ENCODE measurements at regions not wholly inside any gene's neighbourhood (a gene's known extent, or its start where the extent isn't known, plus 50 kb on each side); places are given as distances from the start of the nearest gene placed in this dataset.

GRCh38 chr12:17954788-17955187 is 135.2 kb downstream of the RERGL start:
- Histone ChIP-seq H3K27ac (ENCODE audit: low read length) (no peak overlapping the region), H3K4me3 (ENCODE audit: low read length) (no peak overlapping the region), H3K9me2 (replicated peaks; ENCODE audit: insufficient read depth, low read length) (no peaks in the 10 kb centered on the region), H3K4me2 (ENCODE audit: low read depth, low read length, poor library complexity, severe bottlenecking) (no peak overlapping the region), H4K20me1 (ENCODE audit: insufficient read depth, low read depth, low read length) (no peaks in the 10 kb centered on the region), H3K79me2 (ENCODE audit: low read length) (no peaks in the 10 kb centered on the region), H3K9ac (ENCODE audit: low read length) (no peak overlapping the region), H2AFZ (ENCODE audit: low read length) (no peak overlapping the region), H3K36me3 (ENCODE audit: insufficient read depth, low read length) (no peaks in the 10 kb centered on the region), H3K27me3 (ENCODE audit: low read length) (no peaks in the 10 kb centered on the region), H3K9me3 (ENCODE audit: low read length) (peaks cover 20% of the 10 kb centered on the region), H3K4me1 (ENCODE audit: low read length) (no peaks in the 10 kb centered on the region)
- no peak for DNase-seq

DNA sequence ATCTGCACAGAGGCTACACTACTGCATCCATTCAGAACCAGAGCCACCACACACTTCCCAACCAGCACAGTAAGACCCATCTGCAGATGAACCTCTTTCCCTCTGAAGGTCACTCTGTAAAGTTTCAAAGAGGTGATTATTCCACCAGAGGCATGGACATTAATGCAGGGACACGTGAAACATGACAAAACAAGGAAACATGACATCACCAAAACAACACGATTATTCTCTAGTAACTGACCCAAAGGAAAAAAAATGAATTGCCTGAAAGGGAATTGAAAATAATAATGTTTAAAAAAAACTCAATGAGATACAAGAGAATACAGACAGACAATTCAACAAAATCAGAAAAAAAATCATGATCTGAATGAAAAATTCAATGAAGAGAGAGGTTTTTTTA is 139.1 kb downstream of the RERGL start:
- peaks cover 24% of the 10 kb centered on the region for H3K9me3 ChIP-seq (ENCODE audit: low read length)

DNA sequence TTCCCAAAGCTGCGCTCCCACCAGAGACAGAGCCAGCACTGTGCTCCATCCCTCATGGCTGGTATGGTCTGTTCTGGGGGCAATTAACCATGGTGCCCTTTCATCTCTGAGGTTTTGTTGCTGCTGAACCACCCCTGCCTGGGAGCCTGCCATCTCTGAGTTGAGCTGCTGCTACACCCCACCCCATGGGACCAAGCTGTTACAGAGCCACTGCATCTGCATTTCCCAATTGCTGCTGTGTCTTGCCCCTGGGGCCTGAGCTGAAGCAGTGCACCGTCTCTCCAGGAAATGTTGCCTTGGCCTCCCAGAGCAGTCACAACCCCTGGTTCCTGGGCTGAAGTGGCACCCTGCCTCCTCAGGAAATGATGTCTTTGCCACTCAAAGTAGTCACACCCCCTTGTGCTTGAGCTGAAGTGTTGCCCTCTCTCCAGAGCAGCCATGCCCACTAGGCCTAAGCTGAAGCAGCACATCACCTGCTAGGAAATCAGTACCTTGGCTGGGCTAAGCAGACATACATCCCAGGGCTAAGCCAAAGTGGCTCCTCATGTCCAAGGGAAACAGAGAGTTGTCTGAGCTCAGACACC is 140.3 kb downstream of the RERGL start:
- Histone ChIP-seq H4K20me1 (ENCODE audit: insufficient read depth, low read depth, low read length) (no peaks in the 10 kb centered on the region), H3K4me1 (ENCODE audit: low read length) (no peaks in the 10 kb centered on the region), H3K4me3 (ENCODE audit: low read length) (no peak overlapping the region), H3K27ac (ENCODE audit: low read length) (no peak overlapping the region), H3K79me2 (ENCODE audit: low read length) (no peaks in the 10 kb centered on the region), H2AFZ (ENCODE audit: low read length) (no peak overlapping the region), H3K9me3 (ENCODE audit: low read length) (peaks cover 25% of the 10 kb centered on the region), H3K27me3 (ENCODE audit: low read length) (no peaks in the 10 kb centered on the region), H3K9ac (ENCODE audit: low read length) (no peak overlapping the region), H3K4me2 (ENCODE audit: low read depth, low read length, poor library complexity, severe bottlenecking) (no peak overlapping the region), H3K9me2 (replicated peaks; ENCODE audit: insufficient read depth, low read length) (no peaks in the 10 kb centered on the region), H3K36me3 (ENCODE audit: insufficient read depth, low read length) (no peaks in the 10 kb centered on the region)
- DNase-seq, result no peak

More for the DNA sequence above, 139.1 kb downstream of the RERGL start:
- H2AFZ ChIP-seq (ENCODE audit: low read length), result no peak overlapping the region
- no peaks in the 10 kb centered on the region for H3K4me1 ChIP-seq (ENCODE audit: low read length)
- H3K27me3 ChIP-seq (ENCODE audit: low read length), result no peaks in the 10 kb centered on the region
- H3K9ac ChIP-seq (ENCODE audit: low read length), result no peak overlapping the region
- no peak overlapping the region for H3K4me3 ChIP-seq (ENCODE audit: low read length)
- no peak overlapping the region for H3K4me2 ChIP-seq (ENCODE audit: low read depth, low read length, poor library complexity, severe bottlenecking)
- no peaks in the 10 kb centered on the region for H3K9me2 ChIP-seq (replicated peaks; ENCODE audit: insufficient read depth, low read length)
- H3K36me3 ChIP-seq (ENCODE audit: insufficient read depth, low read length), result no peaks in the 10 kb centered on the region
- H3K27ac ChIP-seq (ENCODE audit: low read length), result no peak overlapping the region
- no peaks in the 10 kb centered on the region for H3K79me2 ChIP-seq (ENCODE audit: low read length)
- no peaks in the 10 kb centered on the region for H4K20me1 ChIP-seq (ENCODE audit: insufficient read depth, low read depth, low read length)
- no peak for DNase-seq

DNA sequence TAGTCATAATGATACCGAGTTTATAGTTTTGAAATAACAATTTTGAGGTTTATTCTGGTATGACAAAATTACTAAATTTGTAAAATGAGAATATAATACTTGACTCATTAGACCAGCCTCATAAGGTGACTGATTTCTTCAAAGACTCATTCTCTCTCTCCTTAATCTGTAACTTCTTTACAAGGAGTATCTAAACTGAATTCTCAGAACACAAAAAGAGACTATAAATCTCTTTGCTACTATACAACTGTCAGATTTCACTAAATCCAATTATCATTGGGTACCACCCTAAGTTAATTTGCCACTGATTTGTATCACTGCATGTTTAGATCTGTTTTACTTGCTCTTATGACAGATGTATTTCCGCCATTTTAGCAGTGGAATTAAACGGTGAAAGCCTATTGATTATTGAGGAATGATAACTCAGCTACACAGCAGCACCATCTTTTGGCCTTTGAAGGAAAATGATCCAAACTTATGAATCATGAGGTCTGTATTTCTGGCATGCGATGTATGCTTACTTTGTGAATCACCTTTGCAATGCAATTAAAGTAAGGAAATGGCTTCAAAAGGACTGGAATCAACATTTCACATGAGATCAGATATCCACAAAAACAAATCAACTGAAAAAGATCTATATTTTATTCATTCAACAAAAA is 161.2 kb downstream of the RERGL start:
- Histone ChIP-seq H3K9ac (ENCODE audit: low read length) (no peak overlapping the region), H3K27ac (ENCODE audit: low read length) (no peak overlapping the region), H2AFZ (ENCODE audit: low read length) (no peak overlapping the region), H3K36me3 (ENCODE audit: insufficient read depth, low read length) (no peaks in the 10 kb centered on the region), H3K4me2 (ENCODE audit: low read depth, low read length, poor library complexity, severe bottlenecking) (no peak overlapping the region), H3K4me1 (ENCODE audit: low read length) (no peaks in the 10 kb centered on the region), H3K79me2 (ENCODE audit: low read length) (no peaks in the 10 kb centered on the region), H3K27me3 (ENCODE audit: low read length) (no peaks in the 10 kb centered on the region), H4K20me1 (ENCODE audit: insufficient read depth, low read depth, low read length) (no peaks in the 10 kb centered on the region), H3K9me2 (replicated peaks; ENCODE audit: insufficient read depth, low read length) (no peaks in the 10 kb centered on the region), H3K9me3 (ENCODE audit: low read length) (peaks cover 9% of the 10 kb centered on the region), H3K4me3 (ENCODE audit: low read length) (no peak overlapping the region)
- DNase-seq, result no peak

- no peaks in the 10 kb centered on the region for H3K4me1 ChIP-seq (ENCODE audit: low read length)
- H3K9ac ChIP-seq (ENCODE audit: low read length), result no peak overlapping the region
- no peak overlapping the region for H3K4me3 ChIP-seq (ENCODE audit: low read length)
- no peaks in the 10 kb centered on the region for H4K20me1 ChIP-seq (ENCODE audit: insufficient read depth, low read depth, low read length)
- H3K27me3 ChIP-seq (ENCODE audit: low read length), result no peaks in the 10 kb centered on the region
- H3K9me3 ChIP-seq (ENCODE audit: low read length), result peaks cover 37% of the 10 kb centered on the region
- H3K9me2 ChIP-seq (replicated peaks; ENCODE audit: insufficient read depth, low read length), result no peaks in the 10 kb centered on the region
- H3K4me2 ChIP-seq (ENCODE audit: low read depth, low read length, poor library complexity, severe bottlenecking), result no peak overlapping the region
- H3K36me3 ChIP-seq (ENCODE audit: insufficient read depth, low read length), result no peaks in the 10 kb centered on the region
- H2AFZ ChIP-seq (ENCODE audit: low read length), result no peak overlapping the region
- no peaks in the 10 kb centered on the region for H3K79me2 ChIP-seq (ENCODE audit: low read length)
- H3K27ac ChIP-seq (ENCODE audit: low read length), result no peak overlapping the region
- DNase-seq, result no peak
Measured at GRCh38 chr12:17918013-17918412, 172.0 kb downstream of the RERGL start.

- no peaks in the 10 kb centered on the region for H4K20me1 ChIP-seq (ENCODE audit: insufficient read depth, low read depth, low read length)
- no peaks in the 10 kb centered on the region for H3K36me3 ChIP-seq (ENCODE audit: insufficient read depth, low read length)
- H3K9me3 ChIP-seq (ENCODE audit: low read length), result peaks cover 21% of the 10 kb centered on the region
- H3K79me2 ChIP-seq (ENCODE audit: low read length), result no peaks in the 10 kb centered on the region
- H2AFZ ChIP-seq (ENCODE audit: low read length), result no peak overlapping the region
- H3K27ac ChIP-seq (ENCODE audit: low read length), result no peak overlapping the region
- H3K9ac ChIP-seq (ENCODE audit: low read length), result no peak overlapping the region
- no peaks in the 10 kb centered on the region for H3K9me2 ChIP-seq (replicated peaks; ENCODE audit: insufficient read depth, low read length)
- no peaks in the 10 kb centered on the region for H3K4me1 ChIP-seq (ENCODE audit: low read length)
- no peak for DNase-seq
- no peaks in the 10 kb centered on the region for H3K27me3 ChIP-seq (ENCODE audit: low read length)
- no peak overlapping the region for H3K4me2 ChIP-seq (ENCODE audit: low read depth, low read length, poor library complexity, severe bottlenecking)
- H3K4me3 ChIP-seq (ENCODE audit: low read length), result no peak overlapping the region
Measured at GRCh38 chr12:17884581-17884980, 205.4 kb downstream of the RERGL start.

GRCh38 chr12:17878714-17879113 is 211.3 kb downstream of the RERGL start:
- no peaks in the 10 kb centered on the region for H4K20me1 ChIP-seq (ENCODE audit: insufficient read depth, low read depth, low read length)
- no peaks in the 10 kb centered on the region for H3K4me1 ChIP-seq (ENCODE audit: low read length)
- no peaks in the 10 kb centered on the region for H3K9me2 ChIP-seq (replicated peaks; ENCODE audit: insufficient read depth, low read length)
- no peak overlapping the region for H3K27ac ChIP-seq (ENCODE audit: low read length)
- H3K27me3 ChIP-seq (ENCODE audit: low read length), result no peaks in the 10 kb centered on the region
- H3K4me3 ChIP-seq (ENCODE audit: low read length), result no peak overlapping the region
- no peak overlapping the region for H3K9ac ChIP-seq (ENCODE audit: low read length)
- no peak overlapping the region for H2AFZ ChIP-seq (ENCODE audit: low read length)
- no peak overlapping the region for H3K4me2 ChIP-seq (ENCODE audit: low read depth, low read length, poor library complexity, severe bottlenecking)
- H3K9me3 ChIP-seq (ENCODE audit: low read length), result peaks cover 42% of the 10 kb centered on the region
- no peaks in the 10 kb centered on the region for H3K36me3 ChIP-seq (ENCODE audit: insufficient read depth, low read length)
- DNase-seq, result no peak
- H3K79me2 ChIP-seq (ENCODE audit: low read length), result no peaks in the 10 kb centered on the region

DNA sequence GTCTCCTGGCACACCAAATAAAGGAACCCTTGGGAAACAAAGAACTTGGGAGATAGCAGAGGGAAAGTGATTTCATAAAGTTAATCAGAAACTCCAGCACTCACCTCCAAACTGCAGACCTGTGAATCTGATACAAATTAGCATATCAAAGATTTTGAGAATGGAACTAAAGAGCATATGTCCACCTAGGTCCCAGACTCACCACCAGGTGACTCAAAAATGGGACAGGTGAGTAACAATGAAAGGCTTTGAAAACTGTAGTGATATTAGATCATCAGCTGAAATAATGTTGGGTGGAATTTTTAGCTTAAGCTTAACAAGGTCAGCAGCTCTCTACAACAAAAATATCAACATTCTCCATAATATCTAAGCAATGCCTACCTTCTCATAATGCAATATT is 214.8 kb downstream of the RERGL start:
- Histone ChIP-seq H3K79me2 (ENCODE audit: low read length) (no peaks in the 10 kb centered on the region), H3K27ac (ENCODE audit: low read length) (no peak overlapping the region), H3K9me2 (replicated peaks; ENCODE audit: insufficient read depth, low read length) (no peaks in the 10 kb centered on the region), H3K4me3 (ENCODE audit: low read length) (no peak overlapping the region), H3K36me3 (ENCODE audit: insufficient read depth, low read length) (no peaks in the 10 kb centered on the region), H3K4me1 (ENCODE audit: low read length) (no peaks in the 10 kb centered on the region), H3K27me3 (ENCODE audit: low read length) (no peaks in the 10 kb centered on the region), H3K9ac (ENCODE audit: low read length) (no peak overlapping the region), H3K9me3 (ENCODE audit: low read length) (peaks cover 47% of the 10 kb centered on the region), H4K20me1 (ENCODE audit: insufficient read depth, low read depth, low read length) (no peaks in the 10 kb centered on the region), H2AFZ (ENCODE audit: low read length) (no peak overlapping the region), H3K4me2 (ENCODE audit: low read depth, low read length, poor library complexity, severe bottlenecking) (no peak overlapping the region)
- DNase-seq, result no peak

Data from Karpas-422 (cell line).